Smooth muscle cell (in vitro differentiated cells): ENCODE measurements at regions not wholly inside any gene's neighbourhood (a gene's known extent, or its start where the extent isn't known, plus 50 kb on each side); places are given as distances from the start of the nearest gene placed in this dataset.

Source experiments
- DNase-seq: peaks from one replicate; lab custom pipeline; 2025; ENCODE audit not compliant: unreplicated experiment; lab: John Stamatoyannopoulos, UW
- H2AFZ ChIP-seq: fragments of 200-600 bp; sonication (generic); 2 replicates; pipeline ENCODE4 v1.6.0; 2016; ENCODE audit warnings: antibody characterized with exemption, low read depth, mild to moderate bottlenecking
- H3F3A ChIP-seq: fragments of 200-600 bp; sonication (generic); 2 replicates; pipeline ENCODE4 v1.6.0; 2017; ENCODE audit warnings: antibody characterized with exemption, low read depth
- H3K27ac ChIP-seq: fragments of 200-600 bp; sonication (generic); 2 replicates; pipeline ENCODE4 v1.5.1; 2016; ENCODE audit warnings: low read depth, mild to moderate bottlenecking
- H3K27me3 ChIP-seq: fragments of 200-600 bp; sonication (generic); 2 replicates; pipeline ENCODE4 v1.6.1; 2016; ENCODE audit warnings: low read depth, mild to moderate bottlenecking
- H3K36me3 ChIP-seq: fragments of 200-600 bp; sonication (generic); 2 replicates; pipeline ENCODE4 v1.5.1; 2016; ENCODE audit warnings: low read depth
- H3K4me1 ChIP-seq: fragments of 200-600 bp; sonication (generic); 2 replicates; pipeline ENCODE4 v1.5.1; 2016; ENCODE audit warnings: low read depth
- H3K4me2 ChIP-seq: fragments of 200-600 bp; sonication (generic); 2 replicates; pipeline ENCODE4 v1.6.0; 2016; ENCODE audit warnings: mild to moderate bottlenecking
- H3K4me3 ChIP-seq: fragments of 200-600 bp; sonication (generic); 2 replicates; pipeline ENCODE4 v1.5.1; 2016; ENCODE audit warnings: mild to moderate bottlenecking
- H3K79me2 ChIP-seq: fragments of 200-600 bp; sonication (generic); 2 replicates; pipeline ENCODE4 v1.6.0; 2016; ENCODE audit warnings: low read depth, mild to moderate bottlenecking
- H3K9ac ChIP-seq: fragments of 200-600 bp; sonication (generic); 2 replicates; pipeline ENCODE4 v1.6.0; 2016; ENCODE audit warnings: low read depth
- H3K9me3 ChIP-seq: fragments of 200-600 bp; sonication (generic); replicated peaks from 2 replicates; pipeline ENCODE4 v1.5.1; 2016; ENCODE audit warnings: low read depth
- H4K20me1 ChIP-seq: fragments of 200-600 bp; sonication (generic); 2 replicates; pipeline ENCODE4 v1.6.0; 2016; ENCODE audit warnings: low read depth
- WGBS: methylation state at CpG from one replicate; pipeline ENCODE4 v1.1.7; 2016; ENCODE audit warnings: low lambda C conversion rate; 5-methylcytosine and 5-hydroxymethylcytosine counted together
- TF ChIP-seq, protein P1 (sequence below): fragments of 200-600 bp; sonication (generic); IDR thresholded peaks from 2 replicates; pipeline ENCODE4 v1.5.1; 2017; ENCODE audit warnings: borderline replicate concordance, mild to moderate bottlenecking, antibody characterized with exemption; ENCODE audit not compliant: insufficient read depth, poor library complexity, severe bottlenecking

DNA sequence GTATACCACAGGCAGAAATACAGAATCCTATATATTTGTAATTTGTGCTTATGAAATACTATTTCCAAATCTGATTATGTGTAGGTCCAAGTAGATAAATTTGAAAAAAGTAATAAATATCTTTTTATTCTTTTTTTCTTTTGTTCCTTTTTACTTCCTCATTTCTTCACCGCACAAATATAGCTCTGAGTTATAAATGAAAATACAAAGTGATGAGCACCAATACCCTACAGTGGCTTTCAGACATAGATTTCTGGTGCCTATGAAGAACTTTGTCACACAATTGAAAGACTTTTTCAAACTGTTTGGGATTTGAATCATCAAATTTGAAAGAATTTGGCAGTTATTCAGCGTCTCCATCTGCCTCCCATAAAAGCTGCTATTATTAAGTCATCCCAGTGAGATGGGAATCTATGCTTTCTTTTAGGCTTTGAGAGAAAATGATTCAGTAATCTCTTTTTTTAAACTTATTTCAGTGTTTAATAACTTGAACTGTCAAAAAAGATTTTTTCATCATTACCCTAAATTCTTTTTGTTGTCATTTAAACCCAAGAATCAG lies 363.6 kb upstream of the GOLIM4 start:
- Histone ChIP-seq H4K20me1 (no peaks in the 10 kb centered on the region), H3K36me3 (no peaks in the 10 kb centered on the region), H3K4me1 (no peaks in the 10 kb centered on the region), H3K27ac (no peak overlapping the region), H3K4me2 (no peak overlapping the region), H3K27me3 (no peaks in the 10 kb centered on the region), H2AFZ (no peak overlapping the region), H3K9me3 (no peaks in the 10 kb centered on the region), H3K4me3 (no peak overlapping the region), H3K79me2 (no peaks in the 10 kb centered on the region), H3K9ac (no peak overlapping the region), H3F3A (no peaks in the 10 kb centered on the region)
- 82% methylated on average over 2 of the region's 2 CpGs for WGBS
- DNase-seq = no peak
- TF ChIP-seq, protein P1, sequence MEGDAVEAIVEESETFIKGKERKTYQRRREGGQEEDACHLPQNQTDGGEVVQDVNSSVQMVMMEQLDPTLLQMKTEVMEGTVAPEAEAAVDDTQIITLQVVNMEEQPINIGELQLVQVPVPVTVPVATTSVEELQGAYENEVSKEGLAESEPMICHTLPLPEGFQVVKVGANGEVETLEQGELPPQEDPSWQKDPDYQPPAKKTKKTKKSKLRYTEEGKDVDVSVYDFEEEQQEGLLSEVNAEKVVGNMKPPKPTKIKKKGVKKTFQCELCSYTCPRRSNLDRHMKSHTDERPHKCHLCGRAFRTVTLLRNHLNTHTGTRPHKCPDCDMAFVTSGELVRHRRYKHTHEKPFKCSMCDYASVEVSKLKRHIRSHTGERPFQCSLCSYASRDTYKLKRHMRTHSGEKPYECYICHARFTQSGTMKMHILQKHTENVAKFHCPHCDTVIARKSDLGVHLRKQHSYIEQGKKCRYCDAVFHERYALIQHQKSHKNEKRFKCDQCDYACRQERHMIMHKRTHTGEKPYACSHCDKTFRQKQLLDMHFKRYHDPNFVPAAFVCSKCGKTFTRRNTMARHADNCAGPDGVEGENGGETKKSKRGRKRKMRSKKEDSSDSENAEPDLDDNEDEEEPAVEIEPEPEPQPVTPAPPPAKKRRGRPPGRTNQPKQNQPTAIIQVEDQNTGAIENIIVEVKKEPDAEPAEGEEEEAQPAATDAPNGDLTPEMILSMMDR = no peak

DNA sequence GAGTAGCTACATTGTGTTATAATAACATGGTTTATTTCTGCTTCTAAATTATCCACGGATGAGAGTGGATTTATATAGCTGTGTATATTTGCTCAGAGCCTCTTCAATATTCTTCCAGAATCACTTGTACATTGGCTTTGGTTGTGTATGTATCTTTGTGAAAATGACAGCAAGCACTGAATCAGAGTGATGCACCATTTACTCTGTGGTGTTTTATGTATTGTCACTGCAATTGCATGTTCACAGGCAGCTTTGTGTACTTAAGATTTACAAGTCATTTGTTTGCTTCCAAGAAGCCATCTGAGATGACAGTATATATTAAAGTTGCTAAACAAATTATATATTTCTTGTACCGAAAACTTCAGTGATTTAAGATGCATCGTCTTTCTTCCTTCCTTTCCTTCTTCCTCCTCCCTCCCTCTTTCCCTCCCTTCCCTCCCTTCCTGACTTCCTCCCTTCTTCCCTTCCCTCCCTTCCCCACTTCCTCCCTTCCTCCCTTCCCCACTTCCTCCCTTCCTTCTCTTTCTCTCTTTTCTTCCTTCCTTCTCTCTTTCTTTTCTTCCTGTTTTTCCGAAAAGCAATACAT lies 362.3 kb upstream of the GOLIM4 start:
- WGBS = 83% methylated on average over 4 of the region's 4 CpGs
- no peak overlapping the region for H3K27ac ChIP-seq

DNA sequence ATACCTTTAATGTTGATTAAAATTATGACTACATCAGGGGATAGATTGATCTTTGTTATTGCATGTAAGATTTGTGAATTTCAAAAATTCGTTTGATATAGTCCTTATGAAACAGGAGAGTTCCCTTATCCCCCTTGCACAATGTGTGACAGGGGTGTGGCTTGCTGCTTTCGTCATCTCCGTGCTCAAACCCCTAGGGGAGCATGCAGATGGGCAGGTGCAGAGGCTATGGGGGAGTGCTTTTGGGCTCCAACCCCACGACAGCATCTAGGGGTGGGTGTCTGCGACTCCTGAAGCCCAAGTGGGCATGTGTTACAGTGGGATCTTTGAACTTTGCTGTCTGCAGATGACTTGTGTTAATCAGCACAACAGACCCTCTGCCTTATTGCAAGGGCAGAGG lies 360.1 kb upstream of the GOLIM4 start:
- 71% methylated on average over 5 of the region's 5 CpGs for WGBS
- Histone ChIP-seq H3K79me2 (no peaks in the 10 kb centered on the region), H3K36me3 (no peaks in the 10 kb centered on the region), H2AFZ (no peak overlapping the region), H3K4me2 (no peak overlapping the region), H3K4me1 (no peaks in the 10 kb centered on the region), H3K9ac (no peak overlapping the region), H4K20me1 (no peaks in the 10 kb centered on the region), H3K4me3 (no peak overlapping the region), H3F3A (no peaks in the 10 kb centered on the region), H3K27ac (no peak overlapping the region), H3K9me3 (no peaks in the 10 kb centered on the region), H3K27me3 (no peaks in the 10 kb centered on the region)
- DNase-seq = no peak
- TF ChIP-seq, protein P1 = no peak

More for the DNA sequence above, 362.3 kb upstream of the GOLIM4 start:
- H3K79me2 ChIP-seq = no peaks in the 10 kb centered on the region
- no peak overlapping the region for H3K4me2 ChIP-seq
- H2AFZ ChIP-seq = no peak overlapping the region
- no peaks in the 10 kb centered on the region for H3K36me3 ChIP-seq
- no peak overlapping the region for H3K4me3 ChIP-seq
- no peaks in the 10 kb centered on the region for H3K4me1 ChIP-seq
- no peaks in the 10 kb centered on the region for H4K20me1 ChIP-seq
- H3F3A ChIP-seq = no peaks in the 10 kb centered on the region
- no peak for DNase-seq
- no peaks in the 10 kb centered on the region for H3K27me3 ChIP-seq
- H3K9ac ChIP-seq = no peak overlapping the region
- H3K9me3 ChIP-seq = no peaks in the 10 kb centered on the region
- TF ChIP-seq, protein P1 = no peak

DNA sequence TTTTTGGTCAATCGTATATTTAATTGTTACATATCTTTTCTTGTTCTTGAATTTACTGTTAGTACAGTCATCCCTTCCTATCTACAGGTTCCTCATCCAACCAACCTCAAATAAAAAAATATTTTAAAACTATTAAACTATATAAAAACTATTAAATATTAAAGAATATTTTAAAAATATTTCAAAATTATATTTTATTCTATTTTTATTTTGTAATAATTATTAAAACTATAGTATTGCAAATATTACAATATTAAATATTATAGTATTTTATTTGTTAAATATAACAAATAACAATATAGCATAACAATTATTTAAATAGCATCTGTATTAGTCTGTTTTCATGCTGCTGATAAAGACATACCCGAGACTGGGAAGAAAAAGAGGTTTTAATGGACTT lies 357.9 kb upstream of the GOLIM4 start:
- no peaks in the 10 kb centered on the region for H3K36me3 ChIP-seq
- no peak overlapping the region for H3K4me2 ChIP-seq
- H3K4me3 ChIP-seq = no peak overlapping the region
- no peak overlapping the region for H2AFZ ChIP-seq
- 91% methylated on average over 2 of the region's 2 CpGs for WGBS
- no peaks in the 10 kb centered on the region for H3F3A ChIP-seq
- TF ChIP-seq, protein P1 = no peak
- no peaks in the 10 kb centered on the region for H3K79me2 ChIP-seq
- H3K9ac ChIP-seq = no peak overlapping the region
- no peaks in the 10 kb centered on the region for H3K4me1 ChIP-seq
- H3K9me3 ChIP-seq = no peaks in the 10 kb centered on the region
- no peaks in the 10 kb centered on the region for H4K20me1 ChIP-seq
- DNase-seq = no peak
- no peaks in the 10 kb centered on the region for H3K27me3 ChIP-seq
- H3K27ac ChIP-seq = no peak overlapping the region
